ENCODE measurements at regions not wholly inside any gene's neighbourhood (a gene's known extent, or its start where the extent isn't known, plus 50 kb on each side); places are given as distances from the start of the nearest gene placed in this dataset.

- H3K4me2 ChIP-seq = no peak overlapping the region
- no peak overlapping the region for H3K27ac ChIP-seq
- ChIA-PET POLR2A (ENCODE audit: unreplicated experiment) (no interaction called here), CTCF (no interaction called here)
- H3K79me2 ChIP-seq (ENCODE audit: low read depth) = no peaks in the 10 kb centered on the region
- H3K4me3 ChIP-seq = no peak overlapping the region
- H3F3A ChIP-seq (ENCODE audit: insufficient read depth, low read depth) = no peaks in the 10 kb centered on the region
- intact Hi-C loops (cut with micrococcal nuclease; ENCODE audit: unreplicated experiment) = no loop called here
- no peaks in the 10 kb centered on the region for H3K36me3 ChIP-seq (ENCODE audit: low read depth)
- DNase-seq = no peak
- no peak for TF ChIP-seq CTCF (conservative IDR thresholded peaks at IDR 0.05)
- no peak for TF ChIP-seq EZH2 (IDR thresholded peaks at IDR 0.05; ENCODE audit: low read depth)
- H4K20me1 ChIP-seq (ENCODE audit: insufficient read depth) = no peaks in the 10 kb centered on the region
- no peaks in the 10 kb centered on the region for H3K27me3 ChIP-seq (ENCODE audit: insufficient read depth, low read depth)
- no peaks in the 10 kb centered on the region for H3K9me2 ChIP-seq (ENCODE audit: insufficient read depth)
- BruUV-seq (replicated peaks) = no TSS peak
- peaks cover 3% of the 10 kb centered on the region; the same call in 1 of the 2 replicates for H3K9me3 ChIP-seq (ENCODE audit: insufficient read depth, low read depth)
- H3K4me1 ChIP-seq (replicated peaks; ENCODE audit: insufficient read depth) = 0 out of 2 replicates have a peak, but pooled peaks cover 4% of the 10 kb centered on the region
- no peak overlapping the region for H2AFZ ChIP-seq
Measured at GRCh38 chr6:23306251-23306950, 737.0 kb downstream of the HDGFL1 start.

- no peaks in the 10 kb centered on the region for H3K79me2 ChIP-seq (ENCODE audit: low read depth)
- TF ChIP-seq EZH2 (IDR thresholded peaks at IDR 0.05; ENCODE audit: low read depth) (no peak), CTCF (conservative IDR thresholded peaks at IDR 0.05) (no peak)
- no peaks in the 10 kb centered on the region for H3K27me3 ChIP-seq (ENCODE audit: insufficient read depth, low read depth)
- no peaks in the 10 kb centered on the region for H3K36me3 ChIP-seq (ENCODE audit: low read depth)
- peaks cover 3% of the 10 kb centered on the region; the same call in 1 of the 2 replicates for H3K9me3 ChIP-seq (ENCODE audit: insufficient read depth, low read depth)
- ChIA-PET CTCF (no interaction called here), POLR2A (ENCODE audit: unreplicated experiment) (no interaction called here)
- no peak overlapping the region for H2AFZ ChIP-seq
- no peak overlapping the region for H3K27ac ChIP-seq
- intact Hi-C loops (cut with micrococcal nuclease; ENCODE audit: unreplicated experiment) = no loop called here
- no peaks in the 10 kb centered on the region for H4K20me1 ChIP-seq (ENCODE audit: insufficient read depth)
- DNase-seq = no peak
- no peak overlapping the region for H3K4me2 ChIP-seq
- H3F3A ChIP-seq (ENCODE audit: insufficient read depth, low read depth) = no peaks in the 10 kb centered on the region
- no TSS peak for BruUV-seq (replicated peaks)
- 0 out of 2 replicates have a peak, but pooled peaks cover 4% of the 10 kb centered on the region for H3K4me1 ChIP-seq (replicated peaks; ENCODE audit: insufficient read depth)
- H3K4me3 ChIP-seq = no peak overlapping the region
- H3K9me2 ChIP-seq (ENCODE audit: insufficient read depth) = no peaks in the 10 kb centered on the region
Measured at GRCh38 chr6:23307516-23307915, 738.1 kb downstream of the HDGFL1 start.

GRCh38 chr6:23308166-23308565 lies 738.8 kb downstream of the HDGFL1 start:
- ChIA-PET POLR2A (ENCODE audit: unreplicated experiment) (no interaction called here), CTCF (no interaction called here)
- peak; percentile 33 to 48 for DNase-seq
- Histone ChIP-seq H3K4me2 (no peak overlapping the region), H3F3A (ENCODE audit: insufficient read depth, low read depth) (no peaks in the 10 kb centered on the region), H3K27me3 (ENCODE audit: insufficient read depth, low read depth) (no peaks in the 10 kb centered on the region), H2AFZ (no peak overlapping the region), H3K9me2 (ENCODE audit: insufficient read depth) (no peaks in the 10 kb centered on the region), H3K4me1 (replicated peaks; ENCODE audit: insufficient read depth) (0 out of 2 replicates have a peak, but pooled peaks cover 4% of the 10 kb centered on the region), H4K20me1 (ENCODE audit: insufficient read depth) (no peaks in the 10 kb centered on the region), H3K36me3 (ENCODE audit: low read depth) (no peaks in the 10 kb centered on the region), H3K27ac (no peak overlapping the region), H3K79me2 (ENCODE audit: low read depth) (no peaks in the 10 kb centered on the region), H3K4me3 (no peak overlapping the region), H3K9me3 (ENCODE audit: insufficient read depth, low read depth) (peaks cover 3% of the 10 kb centered on the region; the same call in 1 of the 2 replicates)
- TF ChIP-seq EZH2 (IDR thresholded peaks at IDR 0.05; ENCODE audit: low read depth) (no peak), CTCF (conservative IDR thresholded peaks at IDR 0.05) (no peak)
- intact Hi-C loops (cut with micrococcal nuclease; ENCODE audit: unreplicated experiment) = no loop called here
- no TSS peak for BruUV-seq (replicated peaks)
